GM23338 (cell line): ENCODE measurements at regions not wholly inside any gene's neighbourhood (a gene's known extent, or its start where the extent isn't known, plus 50 kb on each side); places are given as distances from the start of the nearest gene placed in this dataset.

Experiments
- ATAC-seq: fragments of 200-7000 bp; cut with Tn5 transposase; 3 replicates; pipeline ENCODE4 v1.9.1; 2020
- DNase-seq: peaks from one replicate; pipeline ENCODE4 v3.0.0-alpha.2; 2015; ENCODE audit warnings: low spot score
- H2AFZ ChIP-seq: fragments of 200-600 bp; sonication (generic); 2 replicates; pipeline ENCODE4 v1.8.0; 2016; ENCODE audit warnings: antibody characterized with exemption, mild to moderate bottlenecking, moderate library complexity
- H3F3A ChIP-seq: fragments of 200-600 bp; sonication (generic); replicated peaks from 2 replicates; pipeline ENCODE4 v1.8.0; 2017; ENCODE audit warnings: antibody characterized with exemption, mixed run types, low read depth
- H3K27ac ChIP-seq: fragments of 200-600 bp; sonication (generic); 2 replicates; pipeline ENCODE4 v1.6.1; 2016; ENCODE audit warnings: low read depth
- H3K27me3 ChIP-seq: fragments of 200-600 bp; sonication (generic); 2 replicates; pipeline ENCODE4 v1.8.0; 2016; ENCODE audit warnings: mild to moderate bottlenecking, mixed run types, moderate library complexity; ENCODE audit not compliant: insufficient read depth
- H3K36me3 ChIP-seq: fragments of 200-600 bp; sonication (generic); 2 replicates; pipeline ENCODE4 v1.8.0; 2016; ENCODE audit warnings: mild to moderate bottlenecking; ENCODE audit not compliant: insufficient read depth
- H3K4me1 ChIP-seq: fragments of 200-600 bp; sonication (generic); 2 replicates; pipeline ENCODE4 v1.8.0; 2016; ENCODE audit warnings: mild to moderate bottlenecking, moderate library complexity; ENCODE audit not compliant: insufficient read depth
- H3K4me2 ChIP-seq: fragments of 200-600 bp; sonication (generic); 2 replicates; pipeline ENCODE4 v1.7.1; 2017; ENCODE audit warnings: mixed run types
- H3K4me3 ChIP-seq: fragments of 200-600 bp; sonication (generic); 2 replicates; pipeline ENCODE4 v1.6.1; 2016; ENCODE audit warnings: mixed run types
- H3K79me2 ChIP-seq: fragments of 200-600 bp; sonication (generic); replicated peaks from 2 replicates; pipeline ENCODE4 v1.8.0; 2017; ENCODE audit warnings: mild to moderate bottlenecking; ENCODE audit not compliant: insufficient read depth
- H3K9me2 ChIP-seq: fragments of 200-600 bp; sonication (generic); 2 replicates; pipeline ENCODE4 v1.8.0; 2017; ENCODE audit not compliant: insufficient read depth
- H4K20me1 ChIP-seq: fragments of 200-600 bp; sonication (generic); replicated peaks from 2 replicates; pipeline ENCODE4 v1.8.0; 2017; ENCODE audit warnings: mild to moderate bottlenecking; ENCODE audit not compliant: insufficient read depth
- H3K27ac Mint-ChIP-seq: 2 replicates; pipeline ENCODE4 v1.8.0; 2020; ENCODE audit warnings: inconsistent platforms, mild to moderate bottlenecking, moderate library complexity, mixed read lengths
- H3K27me3 Mint-ChIP-seq: 3 replicates; pipeline ENCODE4 v1.8.0; 2022; ENCODE audit warnings: low read depth, mild to moderate bottlenecking, moderate library complexity, mixed read lengths, inconsistent platforms; ENCODE audit not compliant: insufficient read depth, poor library complexity
- H3K36me3 Mint-ChIP-seq: 3 replicates; pipeline ENCODE4 v1.8.0; 2021; ENCODE audit warnings: low read depth, mild to moderate bottlenecking, inconsistent platforms, moderate library complexity, mixed read lengths
- H3K4me1 Mint-ChIP-seq: 3 replicates; pipeline ENCODE4 v1.8.0; 2020; ENCODE audit warnings: mild to moderate bottlenecking, inconsistent platforms, mixed read lengths
- H3K4me3 Mint-ChIP-seq: 3 replicates; pipeline ENCODE4 v1.8.0; 2021; ENCODE audit warnings: moderate library complexity, mild to moderate bottlenecking, inconsistent platforms, mixed read lengths
- H3K9me3 Mint-ChIP-seq: 3 replicates; pipeline ENCODE4 v1.8.0; 2020; ENCODE audit warnings: moderate library complexity, mild to moderate bottlenecking, inconsistent platforms, mixed read lengths
- CREB1 ChIP-seq: fragments of 250-450 bp; sonication (Bioruptor Pico); IDR thresholded peaks from 2 replicates; pipeline ENCODE4 v1.5.0; 2020; ENCODE audit warnings: low read depth, mild to moderate bottlenecking, moderate library complexity
- CTCF ChIP-seq, 2 experiments: fragments of 200-600 bp in 1 of 2; sonication (generic) in 1 of 2; conservative IDR thresholded peaks; 2 replicates each; pipeline versions ENCODE4 v1.5.1 to v1.6.1; 2016 to 2017; ENCODE audit warnings: antibody characterized with exemption in 2 of 2, low read depth in 2 of 2, mild to moderate bottlenecking in 2 of 2, moderate library complexity in 1 of 2
- ETS1 ChIP-seq: IDR thresholded peaks from 2 replicates; pipeline ENCODE4 v1.6.1; 2016; ENCODE audit warnings: antibody characterized with exemption
- EZH2 ChIP-seq: fragments of 200-600 bp; sonication (generic); IDR thresholded peaks from one replicate; pipeline ENCODE4 v1.8.0; 2017; ENCODE audit warnings: antibody characterized with exemption, mild to moderate bottlenecking, low read depth; ENCODE audit not compliant: unreplicated experiment
- EZH2phosphoT487 ChIP-seq: fragments of 200-600 bp; sonication (generic); IDR thresholded peaks from one replicate; pipeline ENCODE4 v1.8.1; 2018; ENCODE audit warnings: antibody characterized with exemption; ENCODE audit not compliant: unreplicated experiment
- JUNB ChIP-seq: IDR thresholded peaks from one replicate; pipeline ENCODE4 v1.6.1; 2016; ENCODE audit warnings: antibody characterized with exemption; ENCODE audit not compliant: unreplicated experiment
- NANOG ChIP-seq: IDR thresholded peaks from 2 replicates; pipeline ENCODE4 v1.6.1; 2016; ENCODE audit warnings: antibody characterized with exemption, borderline replicate concordance
- POLR2AphosphoS5 ChIP-seq: IDR thresholded peaks from 2 replicates; pipeline ENCODE4 v1.6.1; 2016; ENCODE audit warnings: antibody characterized with exemption, low read depth
- REST ChIP-seq: IDR thresholded peaks from one replicate; pipeline ENCODE4 v1.6.1; 2018; ENCODE audit warnings: antibody characterized with exemption; ENCODE audit not compliant: unreplicated experiment
- STAT1 ChIP-seq: IDR thresholded peaks from one replicate; pipeline ENCODE4 v1.6.1; 2016; ENCODE audit warnings: antibody characterized with exemption; ENCODE audit not compliant: unreplicated experiment
- ZNF114 ChIP-seq: fragments of 250-450 bp; sonication (Bioruptor Pico); IDR thresholded peaks from 2 replicates; pipeline ENCODE4 v1.5.0; 2020; ENCODE audit warnings: mild to moderate bottlenecking, moderate library complexity
- ZNF331 ChIP-seq: fragments of 250-450 bp; sonication (Bioruptor Pico); IDR thresholded peaks from 2 replicates; pipeline ENCODE4 v1.5.0; 2020; ENCODE audit warnings: low read depth, mild to moderate bottlenecking, moderate library complexity
- ZNF462 ChIP-seq: fragments of 250-450 bp; sonication (Bioruptor Pico); IDR thresholded peaks from 2 replicates; pipeline ENCODE4 v1.5.0; 2020; ENCODE audit warnings: mild to moderate bottlenecking, moderate library complexity

- H3K36me3 ChIP-seq, result no peaks in the 10 kb centered on the region
- H3K4me2 ChIP-seq, result no peak overlapping the region
- peaks cover 21% of the 10 kb centered on the region for H3K4me1 ChIP-seq
- H3K4me3 Mint-ChIP-seq, result no peak overlapping the region
- H3K4me3 ChIP-seq, result no peak overlapping the region
- no peaks in the 10 kb centered on the region for H3K79me2 ChIP-seq
- H3K27ac ChIP-seq, result no peak overlapping the region
- DNase-seq (no peak), ATAC-seq (no peak)
- H3K4me1 Mint-ChIP-seq, result peaks cover 17% of the 10 kb centered on the region
- no peaks in the 10 kb centered on the region for H3K9me2 ChIP-seq
- H3K27me3 ChIP-seq, result no peaks in the 10 kb centered on the region
- no peak overlapping the region for H3K27ac Mint-ChIP-seq
- no peaks in the 10 kb centered on the region for H3K27me3 Mint-ChIP-seq
- H3F3A ChIP-seq, result no peaks in the 10 kb centered on the region
- H2AFZ ChIP-seq, result no peak overlapping the region
- 0 out of 3 replicates have a peak, but pooled peaks cover 5% of the 10 kb centered on the region for H3K36me3 Mint-ChIP-seq
- H3K9me3 Mint-ChIP-seq, result no peaks in the 10 kb centered on the region
- TF ChIP-seq EZH2, result no peak
- TF ChIP-seq ZNF462 (CRISPR knock-in tag), result no peak
- TF ChIP-seq CTCF (conservative IDR thresholded peaks at IDR 0.05; ENCODE audit: low read depth in 2 of 2), result no peak
- no peak for TF ChIP-seq POLR2AphosphoS5
- no peak for TF ChIP-seq ZNF114
- TF ChIP-seq REST, result no peak
- TF ChIP-seq ETS1, result no peak
- no peak for TF ChIP-seq CREB1
- no peak for TF ChIP-seq JUNB
- TF ChIP-seq ZNF331 (CRISPR knock-in tag), result no peak
- no peak for TF ChIP-seq STAT1
- no peak for TF ChIP-seq NANOG
- TF ChIP-seq EZH2phosphoT487, result no peak
- H4K20me1 ChIP-seq, result no peaks in the 10 kb centered on the region
Observed at GRCh38 chr6:12359036-12359435, 68.9 kb downstream of the EDN1 start.
